IMR-90 (cell line): ENCODE measurements at regions not wholly inside any gene's neighbourhood (a gene's known extent, or its start where the extent isn't known, plus 50 kb on each side); places are given as distances from the start of the nearest gene placed in this dataset.
A peak's percentile ranks its signal among the peaks of the same experiment; 100 is the strongest.

Experiments
- ATAC-seq: fragments of 200-7000 bp; cut with Tn5 transposase; 2 replicates; pipeline ENCODE4 v1.9.1; 2020; ENCODE audit warnings: low read depth, mild to moderate bottlenecking, moderate library complexity
- BruUV-seq: library from RNA; stranded (reverse); fragments of 400-500 nt; replicated peaks from 2 replicates; lab custom pipeline; 2021; lab: Mats Ljungman, UMichigan
- CTCF ChIA-PET: fragments of 300-600 bp; formaldehyde crosslinking; extraction: SDS; loops from one replicate; lab custom pipeline; 2021; ENCODE audit warnings: antibody characterized with exemption; lab: Yijun Ruan, JAX
- POLR2A ChIA-PET: fragments of 300-600 bp; sonication (Branson Sonifier 250); formaldehyde crosslinking; loops from one replicate; lab custom pipeline; 2022; ENCODE audit warnings: antibody characterized with exemption; ENCODE audit not compliant: unreplicated experiment; lab: Charles Lee
- DNase-seq: peaks from one replicate; pipeline ENCODE4 v3.0.0; 2013
- H2AFZ ChIP-seq: replicated peaks from 2 replicates; pipeline ENCODE3; 2013; ENCODE audit warnings: low read length, mild to moderate bottlenecking; ENCODE audit not compliant: poor library complexity
- H2AK5ac ChIP-seq: 2 replicates; pipeline ENCODE4 v1.6.1; 2013; ENCODE audit warnings: low read depth, low read length, inconsistent platforms
- H2AK9ac ChIP-seq: replicated peaks from 2 replicates; pipeline ENCODE3; 2013; ENCODE audit warnings: mild to moderate bottlenecking, low read depth, low read length, moderate library complexity; ENCODE audit not compliant: poor library complexity
- H2BK120ac ChIP-seq: 2 replicates; pipeline ENCODE4 v1.6.1; 2013; ENCODE audit warnings: low read depth, low read length, inconsistent platforms
- H2BK15ac ChIP-seq: 3 replicates; pipeline ENCODE4 v1.6.1; 2013; ENCODE audit warnings: low read depth, low read length, inconsistent platforms
- H2BK20ac ChIP-seq: 2 replicates; pipeline ENCODE4 v1.6.1; 2013; ENCODE audit warnings: low read depth, mild to moderate bottlenecking, inconsistent platforms, low read length, moderate library complexity
- H2BK5ac ChIP-seq: 2 replicates; pipeline ENCODE4 v1.6.1; 2013; ENCODE audit warnings: mild to moderate bottlenecking, low read depth, low read length, inconsistent platforms; ENCODE audit not compliant: poor library complexity, severe bottlenecking
- H3K14ac ChIP-seq: replicated peaks from 2 replicates; pipeline ENCODE4 v1.6.1; 2013; ENCODE audit warnings: low read depth, low read length, inconsistent platforms
- H3K18ac ChIP-seq: 2 replicates; pipeline ENCODE4 v1.6.1; 2013; ENCODE audit warnings: low read depth, low read length, control low read depth
- H3K23ac ChIP-seq: 2 replicates; pipeline ENCODE4 v1.6.1; 2013; ENCODE audit warnings: low read depth, low read length, inconsistent platforms
- H3K27ac ChIP-seq: 2 replicates; pipeline ENCODE4 v1.5.1; 2013; ENCODE audit warnings: mild to moderate bottlenecking, control low read depth, low read length; ENCODE audit not compliant: insufficient read depth
- H3K27me3 ChIP-seq: 2 replicates; pipeline ENCODE4 v1.6.1; 2013; ENCODE audit warnings: low read length; ENCODE audit not compliant: control insufficient read depth, insufficient read depth
- H3K36me3 ChIP-seq: 2 replicates; pipeline ENCODE4 v1.6.1; 2013; ENCODE audit warnings: low read length, mixed read lengths; ENCODE audit not compliant: control insufficient read depth, insufficient read depth
- H3K4ac ChIP-seq: 2 replicates; pipeline ENCODE4 v1.6.1; 2013; ENCODE audit warnings: low read depth, low read length, inconsistent platforms
- H3K4me1 ChIP-seq: 2 replicates; pipeline ENCODE4 v1.6.1; 2013; ENCODE audit warnings: low read length, mixed read lengths; ENCODE audit not compliant: control insufficient read depth, insufficient read depth
- H3K4me2 ChIP-seq: 2 replicates; pipeline ENCODE4 v1.6.1; 2013; ENCODE audit warnings: low read depth, mild to moderate bottlenecking, control low read depth, low read length, moderate library complexity
- H3K4me3 ChIP-seq: 2 replicates; pipeline ENCODE4 v1.5.1; 2013; ENCODE audit warnings: low read depth, mild to moderate bottlenecking, control low read depth, low read length, moderate library complexity; ENCODE audit not compliant: insufficient read depth
- H3K56ac ChIP-seq: 2 replicates; pipeline ENCODE4 v1.6.1; 2013; ENCODE audit warnings: low read length, inconsistent platforms; ENCODE audit not compliant: insufficient read depth; ENCODE audit errors: extremely low read depth
- H3K79me1 ChIP-seq, 2 experiments: 2 replicates each; pipeline ENCODE4 v1.6.1; 2013; ENCODE audit warnings: low read length in 2 of 2, inconsistent platforms in 1 of 2, low read depth in 1 of 2
- H3K9ac ChIP-seq: 2 replicates; pipeline ENCODE4 v1.6.1; 2013; ENCODE audit warnings: low read depth, low read length, control low read depth
- H3K9me1 ChIP-seq: 2 replicates; pipeline ENCODE4 v1.6.1; 2013; ENCODE audit warnings: low read length, inconsistent platforms; ENCODE audit not compliant: insufficient read depth
- H3K9me3 ChIP-seq: 2 replicates; pipeline ENCODE4 v1.6.1; 2013; ENCODE audit warnings: low read length; ENCODE audit not compliant: control insufficient read depth, insufficient read depth
- H4K20me1 ChIP-seq: 2 replicates; pipeline ENCODE4 v1.6.1; 2013; ENCODE audit warnings: low read length, inconsistent platforms; ENCODE audit not compliant: insufficient read depth
- H4K5ac ChIP-seq: 2 replicates; pipeline ENCODE4 v1.6.1; 2013; ENCODE audit warnings: mild to moderate bottlenecking, low read depth, low read length, control low read depth
- H4K8ac ChIP-seq, 2 experiments: 2 replicates each; pipeline ENCODE4 v1.6.1; 2013; ENCODE audit warnings: low read depth in 2 of 2, low read length in 2 of 2, control low read depth in 1 of 2, inconsistent platforms in 1 of 2
- H4K91ac ChIP-seq: 2 replicates; pipeline ENCODE4 v1.6.1; 2013; ENCODE audit warnings: low read depth, low read length, inconsistent platforms; ENCODE audit not compliant: insufficient read depth
- BHLHE40 ChIP-seq: fragments of 150-350 bp; IDR thresholded peaks from 2 replicates; pipeline ENCODE4 v1.6.1; 2016; ENCODE audit warnings: mild to moderate bottlenecking, low read depth, low read length
- CEBPB ChIP-seq: IDR thresholded peaks from 2 replicates; pipeline ENCODE4 v1.6.1; 2012; ENCODE audit warnings: low read depth, low read length, improper control_type of control experiment
- CTCF ChIP-seq: conservative IDR thresholded peaks from 2 replicates; pipeline ENCODE4 v1.5.1; 2012; ENCODE audit warnings: mild to moderate bottlenecking, low read depth, low read length, improper control_type of control experiment
- FOS ChIP-seq: fragments of 150-350 bp; IDR thresholded peaks from 2 replicates; pipeline ENCODE4 v1.6.1; 2016; ENCODE audit warnings: low read depth, low read length
- RAD21 ChIP-seq: IDR thresholded peaks from 2 replicates; pipeline ENCODE4 v1.6.1; 2012; ENCODE audit warnings: low read length, improper control_type of control experiment
- RFX5 ChIP-seq: IDR thresholded peaks from 2 replicates; pipeline ENCODE4 v1.8.0; 2012; ENCODE audit warnings: low read depth, mild to moderate bottlenecking, low read length, moderate library complexity
- USF2 ChIP-seq: fragments of 150-350 bp; IDR thresholded peaks from 2 replicates; pipeline ENCODE4 v1.6.1; 2017; ENCODE audit warnings: mild to moderate bottlenecking, antibody characterized with exemption, low read length, low read depth
- WGBS, 2 experiments: methylation state at CpG; one replicate each; pipeline versions ENCODE4 v1.1.5 to v1.1.7; 2013; ENCODE audit warnings: missing lambda C conversion rate in 2 of 2; ENCODE audit not compliant: insufficient read length in 1 of 2; ENCODE audit errors: extremely low coverage in 2 of 2; 5-methylcytosine and 5-hydroxymethylcytosine counted together
- dilution Hi-C: fragments of 300-500 bp; cut with HindIII; formaldehyde crosslinking; loops from one replicate; pipeline ENCODE4 v1.14.3; 2018; ENCODE audit warnings: low sequenced_read_pairs; ENCODE audit not compliant: unreplicated experiment
- in situ Hi-C: fragments of 300-500 bp; cut with MboI; formaldehyde crosslinking; loops from 3 replicates; pipeline ENCODE4 v1.14.3; 2019; ENCODE audit warnings: low sequenced_read_pairs, inconsistent platforms, mixed read lengths
- intact Hi-C: fragments of 100-400 bp; cut with micrococcal nuclease; formaldehyde crosslinking; loops from 2 replicates; pipeline ENCODE4 v1.10.0; 2022

- H3K18ac ChIP-seq, result peak overlapping the region; percentile 90
- H2AK9ac ChIP-seq, result no peak overlapping the region
- H4K8ac ChIP-seq, result no peak overlapping the region; a peak in 1 of 4 replicates
- in situ Hi-C loops (no loop called here), intact Hi-C loops (no loop called here), dilution Hi-C loops (no loop called here)
- H2AFZ ChIP-seq, result no peak overlapping the region
- BruUV-seq, result no TSS peak
- H2BK15ac ChIP-seq, result peak overlapping the region; percentile 69; the same call in 2 of the 3 replicates
- TF ChIP-seq CTCF, result no peak
- no peak for TF ChIP-seq BHLHE40
- peak; percentile 45; the same call in 1 of the 2 replicates for TF ChIP-seq CEBPB
- TF ChIP-seq FOS, result no peak
- TF ChIP-seq USF2, result no peak
- no peak for TF ChIP-seq RFX5
- TF ChIP-seq RAD21, result no peak
- peak overlapping the region; percentile 36 for H2BK120ac ChIP-seq
- H3K23ac ChIP-seq, result no peak overlapping the region
- H2BK5ac ChIP-seq, result no peak overlapping the region
- H3K4me2 ChIP-seq, result no peak overlapping the region
- H3K4ac ChIP-seq, result peak overlapping the region; percentile 38; the same call in 1 of the 2 replicates
- WGBS, 2 experiments, result no CpG with 5 or more reads among the region's 4 CpGs
- peaks cover 14% of the 10 kb centered on the region for H3K9me1 ChIP-seq
- no peaks in the 10 kb centered on the region for H4K20me1 ChIP-seq
- H3K4me1 ChIP-seq, result peaks cover 25% of the 10 kb centered on the region
- peak overlapping the region; percentile 88 for H4K5ac ChIP-seq
- no peaks in the 10 kb centered on the region for H3K36me3 ChIP-seq
- no peak overlapping the region for H3K14ac ChIP-seq
- no peaks in the 10 kb centered on the region for H3K9me3 ChIP-seq
- H3K56ac ChIP-seq, result no peak overlapping the region
- DNase-seq (peak; percentile 70), ATAC-seq (no peak)
- no peak overlapping the region for H3K4me3 ChIP-seq
- no peaks in the 10 kb centered on the region for H3K79me1 ChIP-seq
- H2AK5ac ChIP-seq, result no peak overlapping the region; the same call in 1 of the 2 replicates
- H3K9ac ChIP-seq, result no peak overlapping the region
- no peak overlapping the region for H4K91ac ChIP-seq
- H3K27me3 ChIP-seq, result no peaks in the 10 kb centered on the region
- CTCF ChIA-PET, result interaction anchor here (0.6 to 1.2 kb wide), 2 partner anchors 13 to 203 kb away, joined by 3 to 4 read pairs; no protein-coding TSS in a partner anchor
- no peak overlapping the region for H3K27ac ChIP-seq
- POLR2A ChIA-PET, result no interaction called here
- H2BK20ac ChIP-seq, result peak overlapping the region; percentile 81; the same call in 1 of the 2 replicates
These were observed 222.9 kb upstream of the AGAP1 start for GRCh38 chr2:235270956-235271355.
